ENCODE measurements at regions not wholly inside any gene's neighbourhood (a gene's known extent, or its start where the extent isn't known, plus 50 kb on each side); places are given as distances from the start of the nearest gene placed in this dataset.

- DNase-seq (ENCODE audit: extremely low read depth in 1 of 11, low read depth in 9 of 11, low spot score in 4 of 11) = no peak
Measured at GRCh38 chr14:101135796-101136742, 232.5 kb upstream of the RTL1 start.

GRCh38 chr14:101137234-101137633, 233.7 kb upstream of the RTL1 start:
- no peak for DNase-seq (ENCODE audit: extremely low read depth in 1 of 11, low read depth in 9 of 11, low spot score in 4 of 11)

- DNase-seq (ENCODE audit: extremely low read depth in 1 of 11, low read depth in 9 of 11, low spot score in 4 of 11) = no peak
Measured at GRCh38 chr14:101147848-101148247, 244.3 kb upstream of the RTL1 start.

GRCh38 chr14:101150039-101150610, 246.6 kb upstream of the RTL1 start:
- DNase-seq (ENCODE audit: extremely low read depth in 1 of 11, low read depth in 9 of 11, low spot score in 4 of 11) = no peak

- DNase-seq (ENCODE audit: extremely low read depth in 1 of 11, low read depth in 9 of 11, low spot score in 4 of 11) = no peak
Measured at GRCh38 chr14:101151226-101151926, 247.9 kb upstream of the RTL1 start.

- DNase-seq (ENCODE audit: extremely low read depth in 1 of 11, low read depth in 9 of 11, low spot score in 4 of 11) = no peak
Measured at GRCh38 chr14:101151927-101152305, 248.4 kb upstream of the RTL1 start.

- no peak for DNase-seq (ENCODE audit: extremely low read depth in 1 of 11, low read depth in 9 of 11, low spot score in 4 of 11)
Measured at GRCh38 chr14:101152855-101153254, 249.3 kb upstream of the RTL1 start.

GRCh38 chr14:101153691-101154090, 250.2 kb upstream of the RTL1 start:
- DNase-seq (ENCODE audit: extremely low read depth in 1 of 11, low read depth in 9 of 11, low spot score in 4 of 11) = no peak

- no peak for DNase-seq (ENCODE audit: extremely low read depth in 1 of 11, low read depth in 9 of 11, low spot score in 4 of 11)
Measured at GRCh38 chr14:101155575-101155974, 252.1 kb upstream of the RTL1 start.

GRCh38 chr14:101167428-101167827, 263.9 kb upstream of the RTL1 start:
- DNase-seq (ENCODE audit: extremely low read depth in 1 of 11, low read depth in 9 of 11, low spot score in 4 of 11) = no peak

GRCh38 chr14:101169267-101169666, 265.7 kb upstream of the RTL1 start:
- no peak for DNase-seq (ENCODE audit: extremely low read depth in 1 of 11, low read depth in 9 of 11, low spot score in 4 of 11)

GRCh38 chr14:101171650-101172049, 268.1 kb upstream of the RTL1 start:
- no peak for DNase-seq (ENCODE audit: extremely low read depth in 1 of 11, low read depth in 9 of 11, low spot score in 4 of 11)

GRCh38 chr14:101173698-101174521, 270.4 kb upstream of the RTL1 start:
- DNase-seq (ENCODE audit: extremely low read depth in 1 of 11, low read depth in 9 of 11, low spot score in 4 of 11) = no peak

GRCh38 chr14:101174522-101174838, 271.0 kb upstream of the RTL1 start:
- DNase-seq (ENCODE audit: extremely low read depth in 1 of 11, low read depth in 9 of 11, low spot score in 4 of 11) = peak in 1 of 11 donors; percentile 41

GRCh38 chr14:101174980-101175606, 271.6 kb upstream of the RTL1 start:
- DNase-seq (ENCODE audit: extremely low read depth in 1 of 11, low read depth in 9 of 11, low spot score in 4 of 11) = no peak

- no peak for DNase-seq (ENCODE audit: extremely low read depth in 1 of 11, low read depth in 9 of 11, low spot score in 4 of 11)
Measured at GRCh38 chr14:101175731-101176534, 272.4 kb upstream of the RTL1 start.

GRCh38 chr14:101176535-101177205, 273.1 kb upstream of the RTL1 start:
- DNase-seq (ENCODE audit: extremely low read depth in 1 of 11, low read depth in 9 of 11, low spot score in 4 of 11) = no peak

All from renal cortex interstitium (tissue), 11 donors.